Activated CD4-positive, alpha-beta T cell treated with anti-CD3 and anti-CD28 coated beads, Interleukin-2, amount 50 U/mL, for 24 hours (primary cell): ENCODE measurements at regions not wholly inside any gene's neighbourhood (a gene's known extent, or its start where the extent isn't known, plus 50 kb on each side); places are given as distances from the start of the nearest gene placed in this dataset.
"Not testable (repeated sequence)": the region's sequence is repeated elsewhere in the genome, so short reads cannot be mapped to it uniquely, and the experiment has no call there.

ENCODE experiments used
- DNase-seq, 2 donors: peaks; one replicate each; pipeline ENCODE4 v3.0.0-alpha.2; 2020; ENCODE audit warnings: low read depth in 1 of 2, low spot score in 1 of 2

DNA sequence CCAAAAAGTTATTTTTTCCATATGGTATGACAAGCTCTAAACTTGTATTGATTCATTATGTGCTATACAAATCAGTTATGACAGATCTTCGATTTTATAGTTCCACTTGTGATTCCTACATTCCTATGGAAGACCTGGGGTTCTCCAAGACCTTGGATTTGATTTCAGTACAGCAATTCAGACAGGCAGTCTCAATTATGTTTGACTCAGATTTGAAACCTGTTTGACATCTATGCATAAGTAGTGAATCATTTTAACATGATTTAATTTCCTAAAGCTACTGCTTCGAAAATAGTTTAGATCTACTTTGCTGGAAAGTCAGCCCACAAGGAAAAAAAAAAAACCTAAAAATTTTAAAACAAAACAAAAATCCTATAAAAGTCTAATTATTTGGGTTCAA lies 820.4 kb downstream of the LUZP2 start:
- no peak for DNase-seq

DNA sequence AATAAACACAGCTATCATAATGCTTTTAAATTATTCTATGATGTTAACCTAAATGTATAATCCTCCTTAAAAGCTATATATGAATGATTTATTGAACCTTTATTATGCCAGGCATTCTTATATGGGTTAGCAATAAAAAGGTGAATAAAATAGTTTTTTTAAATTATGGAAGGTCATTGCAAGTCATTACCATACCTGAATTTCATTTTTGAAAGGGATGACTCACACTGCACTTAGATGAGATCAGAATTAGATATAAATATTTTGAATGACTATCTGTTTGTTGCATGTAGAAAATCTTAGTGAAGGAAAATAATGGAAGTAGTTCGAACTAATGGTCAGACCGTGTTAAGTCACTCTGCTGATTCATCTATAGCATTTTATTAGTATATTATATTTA lies 822.3 kb downstream of the LUZP2 start:
- no peak for DNase-seq

DNA sequence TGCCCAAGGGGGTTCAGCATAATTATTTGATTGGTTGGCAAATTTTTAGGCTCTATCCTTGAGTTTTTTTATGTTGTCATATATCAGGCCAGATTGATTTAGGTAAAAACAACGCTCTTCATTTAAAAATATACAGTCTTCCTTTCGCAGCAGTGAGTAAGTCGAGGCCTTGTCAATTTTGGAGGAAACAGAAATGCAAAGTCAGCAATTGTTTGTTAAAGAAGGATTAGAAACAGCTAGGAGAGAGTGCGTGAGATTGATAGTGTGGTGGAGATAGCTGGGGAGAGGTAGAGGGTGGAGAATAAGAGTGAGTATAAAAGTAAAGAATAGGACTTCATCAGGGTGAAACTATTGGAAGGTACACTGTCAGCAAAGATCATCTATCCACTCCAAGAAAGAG lies 830.8 kb downstream of the LUZP2 start:
- no peak for DNase-seq

GRCh38 chr11:25339281-25339680 lies 842.4 kb downstream of the LUZP2 start:
- no peak for DNase-seq

DNA sequence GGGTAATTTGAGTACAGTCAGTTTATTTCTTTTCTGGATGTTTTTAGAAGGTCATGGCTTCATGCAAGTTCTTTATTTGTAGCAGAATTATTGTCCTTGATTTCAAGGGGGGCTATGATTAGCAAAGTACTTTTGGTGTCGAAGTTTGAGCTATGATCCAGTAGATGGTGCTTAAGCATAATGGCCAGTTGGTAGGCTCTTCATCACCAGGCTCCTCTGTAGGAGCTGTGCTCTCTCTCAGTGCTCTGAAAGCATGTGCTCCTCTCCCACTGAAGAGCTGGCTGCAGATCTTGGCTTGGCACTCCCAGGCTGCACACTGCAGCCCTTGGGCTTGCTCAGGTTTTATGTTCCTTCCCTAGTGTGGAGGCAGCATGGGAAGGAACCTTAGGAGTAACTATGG lies 852.7 kb downstream of the LUZP2 start:
- no peak for DNase-seq

DNA sequence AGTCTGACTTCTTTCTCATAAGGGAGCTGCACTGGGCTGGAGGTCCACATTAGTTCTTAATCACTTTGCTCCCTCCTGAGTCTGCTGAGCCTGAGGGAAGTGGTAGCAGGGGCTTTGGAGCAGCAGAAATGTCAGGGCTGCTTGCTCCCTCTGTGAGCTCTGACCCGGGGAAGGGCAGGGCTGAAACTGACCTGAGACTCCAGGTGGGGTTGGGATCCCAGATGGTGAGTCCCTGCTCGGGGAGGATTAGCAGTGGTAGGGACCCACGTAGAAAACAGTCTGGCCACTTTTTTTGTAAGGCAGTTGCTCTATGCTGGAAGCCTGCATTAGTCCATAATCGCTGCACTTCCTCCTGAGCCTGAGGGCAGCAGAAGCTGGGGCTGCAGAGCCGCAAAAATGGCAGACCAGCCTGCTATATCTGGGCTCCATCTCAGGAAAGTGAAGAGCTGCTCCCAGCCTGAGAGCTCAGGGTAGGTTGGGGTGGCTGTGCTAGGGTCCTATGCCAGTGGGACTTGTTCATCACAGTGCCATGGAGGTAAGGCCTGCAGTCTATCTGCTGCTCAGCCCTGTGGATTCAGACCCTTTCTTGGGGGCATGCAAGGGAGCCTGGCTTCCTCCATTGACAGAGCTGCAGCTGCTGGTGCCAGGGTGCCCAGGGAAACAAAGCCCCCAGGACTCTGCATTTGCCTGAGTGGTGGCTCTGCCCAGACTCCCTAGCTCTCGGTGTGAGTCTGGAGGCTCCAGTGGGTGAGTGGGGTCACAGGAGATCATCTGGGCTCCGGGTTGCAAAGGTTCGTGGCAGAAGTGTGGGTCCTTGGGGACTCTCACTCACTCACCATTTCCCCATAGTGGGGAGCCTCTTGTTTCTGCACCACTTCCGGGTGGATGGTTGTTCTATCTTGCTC lies 854.3 kb downstream of the LUZP2 start:
- no peak for DNase-seq

- no peak for DNase-seq
These were observed 860.3 kb downstream of the LUZP2 start for GRCh38 chr11:25357133-25357532.

DNA sequence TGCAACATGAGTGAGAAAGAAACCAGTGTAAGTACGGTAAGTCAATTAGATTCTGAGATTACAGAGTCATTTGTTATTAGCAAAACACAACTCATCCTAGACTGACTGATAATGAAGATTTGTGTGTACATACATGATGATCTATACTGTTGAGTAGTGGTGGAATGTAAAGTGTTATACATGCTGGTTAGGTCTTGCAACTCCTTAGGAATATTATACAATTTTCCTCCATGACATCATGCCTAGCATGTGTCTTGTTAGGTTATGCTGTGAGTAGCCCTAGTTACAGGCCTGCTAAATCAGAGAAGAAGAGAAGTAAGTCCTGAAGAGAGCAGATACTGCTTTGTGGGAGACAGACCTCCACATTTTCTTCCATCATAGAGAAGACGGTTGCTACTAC lies 880.6 kb downstream of the LUZP2 start:
- DNase-seq, result no peak

GRCh38 chr11:25396847-25397246 lies 900.0 kb downstream of the LUZP2 start:
- DNase-seq, result no peak

GRCh38 chr11:25408146-25408545 lies 911.3 kb downstream of the LUZP2 start:
- DNase-seq, result no peak

DNA sequence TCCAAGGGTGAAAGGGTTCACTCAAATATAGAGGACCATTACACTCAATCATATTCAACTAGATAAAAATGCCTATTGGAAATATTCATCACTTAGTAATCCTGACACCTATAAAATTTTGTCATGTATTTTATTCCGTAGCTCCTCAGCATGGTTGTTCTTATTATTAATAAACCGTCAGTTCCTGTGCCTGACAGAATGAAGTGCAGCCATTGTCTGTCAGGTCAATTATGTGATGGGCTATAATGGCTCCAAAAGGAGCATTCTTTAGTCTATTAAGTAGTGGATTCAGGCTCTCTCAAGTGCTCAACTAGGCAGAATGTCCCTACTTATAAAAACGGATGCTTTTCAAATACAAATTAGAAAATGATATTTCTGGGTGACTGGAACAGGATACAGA lies 916.1 kb upstream of the ANO3 start:
- DNase-seq, result no peak

- DNase-seq, result no peak
These were observed 908.3 kb upstream of the ANO3 start for GRCh38 chr11:25423436-25424199.

- DNase-seq, result no peak
These were observed 899.6 kb upstream of the ANO3 start for GRCh38 chr11:25432376-25432775.

DNA sequence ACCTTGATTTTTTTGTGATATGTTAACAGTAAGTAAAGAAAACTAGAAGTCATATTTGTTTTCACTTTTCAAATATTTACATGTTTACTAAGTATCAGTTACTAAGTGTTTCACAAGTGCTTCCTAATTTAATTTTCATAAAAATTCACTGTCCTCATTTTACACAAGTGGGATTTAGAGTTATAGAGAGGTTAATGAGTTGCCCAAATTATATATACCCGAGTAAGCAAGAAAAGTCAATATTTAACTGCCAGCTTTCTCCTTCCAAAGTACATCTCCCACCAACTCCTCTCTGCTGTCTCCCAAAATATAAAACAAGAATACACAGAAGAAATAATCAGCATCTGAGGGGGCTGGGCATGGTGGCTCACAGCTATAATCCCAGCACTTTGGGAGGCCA lies 896.7 kb upstream of the ANO3 start:
- no peak for DNase-seq

DNA sequence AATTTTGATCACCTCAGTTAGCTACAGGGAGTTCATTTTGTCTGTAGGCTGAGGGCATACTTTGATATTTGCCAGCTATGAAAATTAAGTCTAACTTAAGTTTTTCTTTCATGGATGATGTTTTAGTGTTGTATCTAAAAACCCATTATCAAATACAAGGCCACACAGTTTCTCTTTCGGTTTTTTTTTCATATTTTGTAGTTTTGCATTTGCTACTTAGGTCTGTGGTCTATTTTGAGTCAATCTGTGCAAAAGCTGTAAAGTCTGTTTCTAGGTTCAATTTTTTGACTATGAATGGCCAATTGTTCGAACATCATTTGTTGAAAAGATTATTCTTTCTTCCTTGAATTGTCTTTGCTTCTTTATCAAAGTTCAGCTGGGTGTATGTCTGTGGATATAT lies 895.6 kb upstream of the ANO3 start:
- no peak for DNase-seq

GRCh38 chr11:25441421-25441820 lies 890.5 kb upstream of the ANO3 start:
- DNase-seq, result no peak

DNA sequence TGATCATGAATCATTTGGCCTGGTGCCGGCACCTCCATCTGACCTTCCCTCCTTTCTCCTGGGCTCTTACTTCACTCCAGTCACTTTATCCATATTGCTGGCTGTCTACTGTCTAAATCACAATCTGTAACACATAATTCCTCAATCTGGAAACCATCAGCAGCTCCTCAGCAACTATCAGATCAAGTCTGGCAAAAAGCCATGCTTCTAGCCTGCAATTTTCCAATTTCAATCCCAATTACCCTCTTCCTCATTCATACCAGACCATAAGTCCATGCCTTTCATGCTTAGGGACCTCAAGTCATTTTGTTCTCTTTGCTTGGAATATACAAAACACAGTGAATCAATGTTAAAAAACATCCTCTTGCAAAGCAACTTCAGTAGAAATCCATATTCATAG lies 882.8 kb upstream of the ANO3 start:
- no peak for DNase-seq

DNA sequence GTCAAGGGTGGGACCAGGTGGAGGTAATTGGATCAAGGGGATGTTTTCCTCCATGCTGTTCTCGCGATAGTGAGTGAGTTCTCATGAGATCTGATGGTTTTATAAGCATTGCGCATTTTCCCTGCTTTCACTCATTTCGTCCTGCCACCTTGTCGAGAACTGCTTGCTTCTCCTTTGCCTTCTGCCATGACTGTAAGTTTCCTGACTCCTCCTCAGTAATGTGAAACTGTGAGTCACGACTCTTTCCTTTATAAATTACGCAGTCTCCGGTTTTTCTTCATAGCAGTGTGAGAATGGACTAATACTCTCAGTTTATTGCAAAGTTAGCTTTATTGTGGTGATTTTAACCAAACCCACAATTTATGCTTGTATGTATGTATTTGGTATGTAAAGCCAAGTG lies 878.5 kb upstream of the ANO3 start:
- DNase-seq, result no peak

DNA sequence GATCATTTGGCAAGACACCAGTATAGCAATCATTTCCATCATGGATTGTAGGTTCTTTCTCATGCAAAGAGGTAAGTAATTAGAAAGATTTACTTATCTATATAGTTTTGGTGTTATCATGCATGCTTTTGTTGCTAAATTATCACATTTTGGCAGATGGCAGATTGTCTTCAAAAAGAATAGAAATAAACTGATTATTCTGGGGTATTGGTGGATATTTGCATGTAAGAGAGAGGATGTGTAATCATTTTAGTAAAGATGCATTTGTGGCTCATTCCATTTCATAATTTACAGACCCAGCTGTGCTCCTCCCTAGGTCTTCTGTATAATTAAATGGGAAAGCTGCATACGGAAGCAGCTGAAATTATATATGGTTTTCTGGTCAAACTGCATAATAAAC lies 875.7 kb upstream of the ANO3 start:
- no peak for DNase-seq

DNA sequence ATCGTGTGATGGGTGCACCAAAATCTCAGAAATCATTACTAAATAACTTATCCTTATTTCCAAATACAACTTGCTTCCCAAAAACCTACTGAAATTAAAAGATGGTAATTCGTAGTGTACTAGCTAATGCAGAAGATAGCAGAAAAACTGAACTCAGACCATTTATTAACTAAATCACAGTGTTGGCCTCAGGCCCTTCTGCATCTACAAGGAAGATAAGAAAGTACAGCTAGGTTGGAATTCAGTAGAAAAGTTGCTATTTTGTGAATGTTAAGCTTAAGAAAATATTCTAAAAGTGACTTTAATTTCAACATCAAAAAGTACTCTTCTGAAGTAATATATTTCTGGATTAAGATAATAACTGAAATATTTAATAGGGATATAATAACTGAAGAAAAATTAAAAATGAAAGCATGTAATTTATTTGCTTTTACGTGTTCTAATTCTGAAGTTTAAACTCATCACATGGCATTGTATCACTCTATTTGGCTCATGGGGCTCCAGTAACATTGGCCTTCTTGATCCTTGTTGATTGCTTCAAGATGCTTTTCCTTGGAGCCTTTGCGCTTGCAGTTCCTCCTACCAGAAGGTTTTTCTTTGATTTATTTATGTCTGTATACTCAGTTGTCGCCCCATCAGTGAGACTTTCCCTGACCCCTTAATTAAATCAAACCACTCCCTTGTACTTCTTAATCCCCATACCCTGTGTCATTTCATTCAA lies 847.9 kb upstream of the ANO3 start:
- no peak for DNase-seq

DNA sequence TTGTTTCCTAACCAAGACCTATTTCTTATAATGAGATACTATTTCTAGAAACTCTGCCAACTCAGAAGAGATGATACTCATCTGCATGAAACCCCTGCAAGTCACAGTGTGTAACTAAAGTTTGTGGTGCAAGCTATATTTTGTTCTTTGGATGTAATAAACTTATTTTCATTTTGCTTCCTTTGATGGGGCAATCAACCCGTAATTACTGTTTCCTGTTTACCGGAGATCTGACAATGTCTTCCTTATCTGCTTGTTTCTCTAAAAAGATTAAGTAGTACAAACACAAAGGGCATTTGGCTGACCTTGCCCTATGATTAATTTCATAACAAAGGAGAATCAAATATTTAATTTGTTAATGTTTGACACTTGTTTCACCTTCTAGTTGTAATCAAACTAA lies 846.6 kb upstream of the ANO3 start:
- DNase-seq, result no peak

GRCh38 chr11:25486338-25486737 lies 845.6 kb upstream of the ANO3 start:
- not testable (repeated sequence) for DNase-seq
